Cardiac muscle cell (in vitro differentiated cells and primary cell): ENCODE measurements at regions not wholly inside any gene's neighbourhood (a gene's known extent, or its start where the extent isn't known, plus 50 kb on each side); places are given as distances from the start of the nearest gene placed in this dataset.
"Not testable (repeated sequence)": the region's sequence is repeated elsewhere in the genome, so short reads cannot be mapped to it uniquely, and the experiment has no call there.

ENCODE experiments used
- DNase-seq, 2 donors: peaks; one replicate each; pipeline versions ENCODE4 v3.0.0 to v3.0.0-alpha.2; 2010 to 2017; ENCODE audit warnings: low read depth in 1 of 2, low spot score in 1 of 2
- H3K27ac ChIP-seq: fragments of 200-600 bp; sonication (generic); 2 replicates; pipeline ENCODE4 v1.5.1; 2016
- H3K27me3 ChIP-seq: fragments of 200-600 bp; sonication (generic); 2 replicates; pipeline ENCODE4 v1.6.0; 2016; ENCODE audit warnings: control low read depth
- H3K36me3 ChIP-seq: fragments of 200-600 bp; sonication (generic); 2 replicates; pipeline ENCODE4 v1.5.1; 2016; ENCODE audit warnings: control low read depth
- H3K4me1 ChIP-seq: fragments of 200-600 bp; sonication (generic); 2 replicates; pipeline ENCODE4 v1.8.1; 2017; ENCODE audit warnings: low read depth, mild to moderate bottlenecking, mixed run types
- H3K4me3 ChIP-seq: fragments of 200-600 bp; sonication (generic); 2 replicates; pipeline ENCODE4 v1.5.1; 2016; ENCODE audit warnings: mild to moderate bottlenecking
- H3K9me3 ChIP-seq: fragments of 200-600 bp; sonication (generic); 2 replicates; pipeline ENCODE4 v1.5.1; 2017; ENCODE audit warnings: low read depth, mild to moderate bottlenecking, control low read depth

DNA sequence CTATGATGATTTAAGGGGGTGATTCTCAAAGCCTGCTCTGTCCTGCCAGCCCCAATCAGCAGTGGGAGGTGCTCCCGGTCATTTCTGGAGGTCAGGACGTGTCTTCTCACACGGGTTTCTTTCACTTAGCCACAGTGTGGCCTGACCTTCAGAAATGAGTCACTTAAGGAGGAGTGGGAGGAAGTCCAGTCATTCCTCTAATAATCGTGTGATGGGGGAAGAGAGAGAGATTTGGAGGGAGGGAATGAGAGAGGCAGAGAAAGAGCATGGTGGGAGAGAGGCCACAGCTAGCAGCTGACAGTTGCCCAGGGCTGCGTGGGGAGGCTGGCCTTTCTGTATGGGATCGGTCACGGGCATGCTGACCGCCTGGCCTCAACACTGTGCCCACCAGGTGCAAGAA, 142.6 kb upstream of the ZNF469 start:
- H3K36me3 ChIP-seq, H3K4me3 ChIP-seq, H3K27me3 ChIP-seq, H3K4me1 ChIP-seq, H3K27ac ChIP-seq, H3K9me3 ChIP-seq: not testable (repeated sequence)
- DNase-seq: peak in 1 of 2 donors; percentile 85

DNA sequence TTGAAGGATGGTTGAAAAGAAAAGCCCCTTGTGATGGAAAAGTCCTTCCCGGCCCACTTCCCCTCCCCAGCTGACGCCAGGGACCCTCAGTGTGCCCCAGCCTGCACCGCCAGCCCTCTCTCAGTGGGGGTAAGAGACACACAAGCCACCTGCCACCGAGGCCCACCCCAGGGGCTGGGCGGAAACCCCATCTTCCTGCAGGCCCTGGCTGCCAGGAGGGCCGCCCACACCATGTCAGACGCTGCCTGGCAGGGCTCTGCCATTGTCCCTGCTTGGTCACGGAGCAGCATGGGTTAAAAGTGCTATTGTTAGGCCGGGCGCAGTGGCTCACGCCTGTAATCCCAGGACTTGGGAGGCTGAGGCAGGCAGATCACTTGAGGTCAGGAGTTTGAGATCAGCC, 142.0 kb upstream of the ZNF469 start:
- H3K4me1 ChIP-seq, H3K27me3 ChIP-seq, H3K27ac ChIP-seq, H3K9me3 ChIP-seq, H3K4me3 ChIP-seq, H3K36me3 ChIP-seq, DNase-seq: not testable (repeated sequence)

DNA sequence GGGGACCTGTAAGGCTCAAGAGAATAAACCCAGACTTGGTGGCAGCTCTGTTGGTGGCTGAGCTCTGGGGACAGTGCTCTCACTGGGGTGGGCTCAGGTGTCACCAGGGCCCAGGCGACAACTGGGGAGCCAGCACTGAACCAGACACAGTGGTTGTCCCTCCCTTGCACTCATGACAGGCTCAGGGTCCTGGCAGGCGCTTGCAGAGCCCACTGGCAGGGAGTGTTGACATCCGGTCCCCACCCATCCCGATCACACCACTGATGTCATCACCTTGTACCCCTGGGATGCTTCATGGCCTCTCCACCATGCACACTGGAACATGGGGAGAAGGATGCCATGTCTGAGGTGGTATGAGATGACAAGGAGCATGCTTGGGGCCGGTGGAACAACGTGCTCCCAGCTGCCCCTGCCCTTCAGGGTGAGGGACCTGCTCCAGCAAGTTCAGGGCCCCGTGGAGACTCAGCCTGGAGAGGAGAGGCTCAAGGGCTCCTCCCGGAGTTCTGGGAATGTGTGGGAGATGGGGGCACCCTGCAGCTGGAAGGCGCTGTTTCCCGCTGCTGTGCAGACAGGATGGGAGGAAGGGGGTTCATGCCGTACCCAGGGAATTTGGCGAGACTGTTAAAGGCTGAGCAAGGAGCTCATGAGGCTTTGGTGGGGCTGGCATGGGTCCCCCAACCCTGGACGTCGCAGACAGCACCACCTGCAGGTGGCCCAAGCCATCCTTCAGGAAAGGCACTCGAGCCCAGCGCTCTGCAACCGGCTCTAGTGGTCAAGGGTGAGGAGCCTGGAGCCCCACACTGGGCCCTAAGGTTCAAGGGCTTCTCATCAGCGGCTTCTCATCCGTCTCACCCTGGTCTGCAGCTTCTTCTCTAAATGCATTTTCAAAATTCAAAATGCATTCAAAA, 141.1 kb upstream of the ZNF469 start:
- DNase-seq, H3K9me3 ChIP-seq, H3K4me1 ChIP-seq, H3K36me3 ChIP-seq, H3K4me3 ChIP-seq, H3K27ac ChIP-seq, H3K27me3 ChIP-seq: not testable (repeated sequence)

- H3K9me3 ChIP-seq, H3K4me3 ChIP-seq, H3K27me3 ChIP-seq, H3K27ac ChIP-seq, H3K36me3 ChIP-seq, H3K4me1 ChIP-seq: not testable (repeated sequence)
- DNase-seq: peak in 1 of 2 donors; percentile 89
These were observed 140.2 kb upstream of the ZNF469 start for GRCh38 chr16:88242312-88243295.

DNA sequence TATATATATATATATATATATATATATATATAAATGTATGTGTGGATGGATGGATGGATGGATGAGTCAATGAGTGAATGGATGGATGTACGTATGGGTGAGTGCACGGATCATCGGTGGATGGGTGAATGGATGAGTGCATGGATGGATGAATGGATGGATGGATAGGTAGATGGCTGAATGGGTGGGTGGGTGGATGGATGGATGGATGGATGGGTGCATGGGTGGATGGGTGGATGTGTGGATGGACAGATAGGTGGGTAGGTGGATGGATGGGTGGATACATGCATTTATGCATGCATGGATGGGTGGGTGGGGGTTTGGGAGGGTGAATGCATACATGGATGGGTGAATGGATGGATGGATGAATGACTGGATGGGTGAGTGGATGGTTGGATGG, 138.8 kb upstream of the ZNF469 start:
- not testable (repeated sequence) for DNase-seq, H3K4me3 ChIP-seq, H3K27me3 ChIP-seq, H3K36me3 ChIP-seq, H3K27ac ChIP-seq, H3K4me1 ChIP-seq, H3K9me3 ChIP-seq

- H3K36me3 ChIP-seq, H3K27ac ChIP-seq, H3K4me3 ChIP-seq, H3K27me3 ChIP-seq, H3K4me1 ChIP-seq, H3K9me3 ChIP-seq: not testable (repeated sequence)
- DNase-seq: peak in 1 of 2 donors; percentile 92
These were observed 137.3 kb upstream of the ZNF469 start for GRCh38 chr16:88245241-88246081.

- H3K4me1 ChIP-seq, DNase-seq, H3K36me3 ChIP-seq, H3K9me3 ChIP-seq, H3K4me3 ChIP-seq, H3K27ac ChIP-seq, H3K27me3 ChIP-seq: not testable (repeated sequence)
These were observed 135.7 kb upstream of the ZNF469 start for GRCh38 chr16:88246955-88247582.

GRCh38 chr16:88247583-88247966, 135.2 kb upstream of the ZNF469 start:
- not testable (repeated sequence) for H3K27ac ChIP-seq, H3K27me3 ChIP-seq, H3K4me3 ChIP-seq, H3K9me3 ChIP-seq, DNase-seq, H3K36me3 ChIP-seq, H3K4me1 ChIP-seq

- not testable (repeated sequence) for H3K27me3 ChIP-seq, DNase-seq, H3K4me3 ChIP-seq, H3K9me3 ChIP-seq, H3K4me1 ChIP-seq, H3K36me3 ChIP-seq, H3K27ac ChIP-seq
These were observed 134.0 kb upstream of the ZNF469 start for GRCh38 chr16:88248761-88249160.

DNA sequence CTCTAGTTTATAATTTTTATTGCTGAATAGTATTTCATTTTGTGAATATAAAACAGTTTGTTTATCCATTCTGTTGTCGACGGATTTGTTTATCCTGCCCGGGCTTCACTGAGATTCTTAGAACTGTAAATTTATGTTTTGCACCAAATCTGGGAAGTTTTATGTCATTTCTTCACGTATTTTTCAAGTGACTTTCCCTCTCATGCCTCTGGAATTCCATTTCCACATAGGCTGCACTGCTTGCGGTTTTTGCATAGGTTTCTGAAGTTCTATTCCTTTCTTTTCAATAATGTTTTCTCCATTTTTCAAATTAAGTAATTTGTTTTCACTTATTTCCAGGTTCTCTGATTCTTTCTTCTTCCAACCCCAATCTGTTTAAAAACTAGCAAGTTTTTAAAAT, 132.4 kb upstream of the ZNF469 start:
- not testable (repeated sequence) for DNase-seq, H3K4me3 ChIP-seq, H3K4me1 ChIP-seq, H3K36me3 ChIP-seq, H3K27ac ChIP-seq, H3K9me3 ChIP-seq, H3K27me3 ChIP-seq

DNA sequence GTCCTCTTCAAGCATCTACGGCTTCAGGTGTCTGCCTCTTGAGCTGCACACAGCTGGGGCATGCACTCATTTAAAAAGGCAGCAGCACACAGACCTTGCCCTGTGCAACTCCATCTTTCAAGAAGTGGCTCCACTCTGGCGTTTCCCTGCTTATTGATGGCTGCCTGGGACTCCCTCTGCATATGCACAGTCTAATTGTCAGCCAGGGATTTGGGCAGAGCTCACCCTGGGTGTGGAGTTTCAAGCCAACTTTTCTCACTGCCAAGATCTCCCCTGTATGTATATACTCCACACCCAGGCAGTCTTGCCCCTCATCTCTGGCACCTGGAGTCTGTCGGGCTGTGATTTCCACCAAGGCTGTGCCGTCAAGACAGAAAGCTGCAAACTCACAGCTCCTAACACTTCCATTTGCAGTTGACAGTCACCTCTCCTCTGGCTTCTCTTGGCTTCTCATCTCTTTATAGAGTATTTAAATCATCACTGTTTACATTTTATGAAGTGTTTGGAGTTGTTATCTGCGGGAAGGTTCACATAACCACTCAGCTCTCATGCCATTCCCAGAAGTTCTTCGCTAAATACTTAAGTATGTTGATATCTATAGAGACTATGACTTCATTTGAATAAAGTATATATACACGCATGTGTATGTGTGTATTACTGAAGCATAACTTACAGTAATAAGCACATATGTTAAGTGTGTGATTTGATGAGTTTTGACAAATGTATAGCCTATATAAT, 130.5 kb upstream of the ZNF469 start:
- not testable (repeated sequence) for H3K27me3 ChIP-seq, DNase-seq, H3K4me3 ChIP-seq, H3K9me3 ChIP-seq, H3K27ac ChIP-seq, H3K36me3 ChIP-seq, H3K4me1 ChIP-seq

- DNase-seq, H3K27ac ChIP-seq, H3K36me3 ChIP-seq, H3K4me3 ChIP-seq, H3K27me3 ChIP-seq, H3K4me1 ChIP-seq, H3K9me3 ChIP-seq: not testable (repeated sequence)
These were observed 124.6 kb upstream of the ZNF469 start for GRCh38 chr16:88258141-88258540.
